CD4-positive, alpha-beta T cell treated with Interleukin-21 for 1 hour (primary cell): ENCODE measurements at regions not wholly inside any gene's neighbourhood (a gene's known extent, or its start where the extent isn't known, plus 50 kb on each side); places are given as distances from the start of the nearest gene placed in this dataset.

Source experiments
- DNase-seq: peaks from one replicate; pipeline ENCODE4 v3.0.0-alpha.2; 2020

- no peak for DNase-seq
Measured at GRCh38 chr16:13291591-13292333, 390.4 kb downstream of the SHISA9 start.

- DNase-seq = no peak
Measured at GRCh38 chr16:13296206-13296605, 394.8 kb downstream of the SHISA9 start.

- no peak for DNase-seq
Measured at GRCh38 chr16:13298666-13299065, 397.3 kb downstream of the SHISA9 start.

GRCh38 chr16:13300066-13300840 lies 398.9 kb downstream of the SHISA9 start:
- DNase-seq = no peak

- no peak for DNase-seq
Measured at GRCh38 chr16:13305019-13305755, 403.8 kb downstream of the SHISA9 start.

GRCh38 chr16:13306161-13306995 lies 405.0 kb downstream of the SHISA9 start:
- no peak for DNase-seq

GRCh38 chr16:13307255-13307654 lies 405.9 kb downstream of the SHISA9 start:
- DNase-seq = no peak

- DNase-seq = no peak
Measured at GRCh38 chr16:13307851-13308250, 406.5 kb downstream of the SHISA9 start.

- no peak for DNase-seq
Measured at GRCh38 chr16:13312063-13312462, 410.7 kb downstream of the SHISA9 start.

GRCh38 chr16:13313351-13313750 lies 412.0 kb downstream of the SHISA9 start:
- DNase-seq = no peak

- no peak for DNase-seq
Measured at GRCh38 chr16:13314633-13315032, 413.2 kb downstream of the SHISA9 start.

GRCh38 chr16:13315642-13316427 lies 414.4 kb downstream of the SHISA9 start:
- no peak for DNase-seq

- DNase-seq = no peak
Measured at GRCh38 chr16:13322336-13322735, 420.9 kb downstream of the SHISA9 start.

GRCh38 chr16:13324851-13325250 lies 423.5 kb downstream of the SHISA9 start:
- no peak for DNase-seq

GRCh38 chr16:13325396-13325795 lies 424.0 kb downstream of the SHISA9 start:
- DNase-seq = no peak

- no peak for DNase-seq
Measured at GRCh38 chr16:13331918-13332317, 430.5 kb downstream of the SHISA9 start.

- no peak for DNase-seq
Measured at GRCh38 chr16:13332713-13333255, 431.4 kb downstream of the SHISA9 start.

GRCh38 chr16:13333336-13333735 lies 431.9 kb downstream of the SHISA9 start:
- no peak for DNase-seq

GRCh38 chr16:13335879-13336278 lies 434.5 kb downstream of the SHISA9 start:
- no peak for DNase-seq

- no peak for DNase-seq
Measured at GRCh38 chr16:13336335-13336734, 434.9 kb downstream of the SHISA9 start.
